Transverse colon (tissue), 4 donors: ENCODE measurements at regions not wholly inside any gene's neighbourhood (a gene's known extent, or its start where the extent isn't known, plus 50 kb on each side); places are given as distances from the start of the nearest gene placed in this dataset.

Source experiments
- POLR2A ChIP-seq: fragments of 450-650 bp; IDR thresholded peaks from one replicate; pipeline ENCODE4 v1.6.1; 2016; ENCODE audit warnings: antibody characterized with exemption, mild to moderate bottlenecking, moderate library complexity
- POLR2AphosphoS5 ChIP-seq, 3 donors: sonication (generic); formaldehyde crosslinking; IDR thresholded peaks; one replicate each; pipeline ENCODE4 v1.6.1; 2016; ENCODE audit warnings: antibody characterized with exemption in 3 of 3
- TF ChIP-seq, protein P1 (sequence below), 5 experiments: fragments of 200-600 bp in 3 of 5; fragments of 450-650 bp in 2 of 5; sonication (generic) in 3 of 5; IDR thresholded peaks; 1 replicate in 2 of 5; 2 replicates in 3 of 5; pipeline ENCODE4 v1.5.1; 2016 to 2017; ENCODE audit warnings: antibody characterized with exemption in 5 of 5, inconsistent platforms in 3 of 5, mild to moderate bottlenecking in 2 of 5, moderate library complexity in 1 of 5

- TF ChIP-seq, protein P1, sequence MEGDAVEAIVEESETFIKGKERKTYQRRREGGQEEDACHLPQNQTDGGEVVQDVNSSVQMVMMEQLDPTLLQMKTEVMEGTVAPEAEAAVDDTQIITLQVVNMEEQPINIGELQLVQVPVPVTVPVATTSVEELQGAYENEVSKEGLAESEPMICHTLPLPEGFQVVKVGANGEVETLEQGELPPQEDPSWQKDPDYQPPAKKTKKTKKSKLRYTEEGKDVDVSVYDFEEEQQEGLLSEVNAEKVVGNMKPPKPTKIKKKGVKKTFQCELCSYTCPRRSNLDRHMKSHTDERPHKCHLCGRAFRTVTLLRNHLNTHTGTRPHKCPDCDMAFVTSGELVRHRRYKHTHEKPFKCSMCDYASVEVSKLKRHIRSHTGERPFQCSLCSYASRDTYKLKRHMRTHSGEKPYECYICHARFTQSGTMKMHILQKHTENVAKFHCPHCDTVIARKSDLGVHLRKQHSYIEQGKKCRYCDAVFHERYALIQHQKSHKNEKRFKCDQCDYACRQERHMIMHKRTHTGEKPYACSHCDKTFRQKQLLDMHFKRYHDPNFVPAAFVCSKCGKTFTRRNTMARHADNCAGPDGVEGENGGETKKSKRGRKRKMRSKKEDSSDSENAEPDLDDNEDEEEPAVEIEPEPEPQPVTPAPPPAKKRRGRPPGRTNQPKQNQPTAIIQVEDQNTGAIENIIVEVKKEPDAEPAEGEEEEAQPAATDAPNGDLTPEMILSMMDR (IDR thresholded peaks at IDR 0.05), result no peak
- no peak for TF ChIP-seq POLR2A
- no peak for TF ChIP-seq POLR2AphosphoS5 (IDR thresholded peaks at IDR 0.05)
These were observed 803.2 kb downstream of the TBC1D22A start for GRCh38 chr22:47565607-47566006.
